Hematopoietic multipotent progenitor cell (in vitro differentiated cells): ENCODE measurements at regions not wholly inside any gene's neighbourhood (a gene's known extent, or its start where the extent isn't known, plus 50 kb on each side); places are given as distances from the start of the nearest gene placed in this dataset.

ENCODE experiments used
- DNase-seq, 3 donors: peaks; one replicate each; pipeline ENCODE4 v3.0.0-alpha.2; 2011 to 2015; ENCODE audit warnings: low read depth in 2 of 3, low spot score in 2 of 3

GRCh38 chr14:76599559-76600287 is 161.5 kb upstream of the VASH1 start:
- DNase-seq, result no peak

GRCh38 chr14:76603713-76604112 is 157.6 kb upstream of the VASH1 start:
- no peak for DNase-seq

GRCh38 chr14:76607510-76607909 is 153.8 kb upstream of the VASH1 start:
- no peak for DNase-seq

- no peak for DNase-seq
Measured at GRCh38 chr14:76612654-76613053, 148.6 kb upstream of the VASH1 start.

- DNase-seq, result no peak
Measured at GRCh38 chr14:76613616-76614015, 147.7 kb upstream of the VASH1 start.

GRCh38 chr14:76615331-76615730 is 145.9 kb upstream of the VASH1 start:
- no peak for DNase-seq

GRCh38 chr14:76617440-76617839 is 143.8 kb upstream of the VASH1 start:
- DNase-seq, result no peak

GRCh38 chr14:76636602-76637001 is 124.7 kb upstream of the VASH1 start:
- DNase-seq, result no peak

- DNase-seq, result no peak
Measured at GRCh38 chr14:76638841-76639240, 122.4 kb upstream of the VASH1 start.

- DNase-seq, result no peak
Measured at GRCh38 chr14:76639606-76640229, 121.5 kb upstream of the VASH1 start.

GRCh38 chr14:76640923-76641395 is 120.3 kb upstream of the VASH1 start:
- no peak for DNase-seq

GRCh38 chr14:76641541-76641940 is 119.7 kb upstream of the VASH1 start:
- no peak for DNase-seq

- no peak for DNase-seq
Measured at GRCh38 chr14:76643887-76644286, 117.4 kb upstream of the VASH1 start.

GRCh38 chr14:76644855-76645518 is 116.3 kb upstream of the VASH1 start:
- peak in 2 of 3 donors; percentile 24 to 52 for DNase-seq

- DNase-seq, result peak in 2 of 3 donors; percentile 28 to 62
Measured at GRCh38 chr14:76647697-76648298, 113.5 kb upstream of the VASH1 start.

GRCh38 chr14:76651410-76652055 is 109.7 kb upstream of the VASH1 start:
- DNase-seq, result no peak

- no peak for DNase-seq
Measured at GRCh38 chr14:76653875-76654572, 107.2 kb upstream of the VASH1 start.

GRCh38 chr14:76654573-76655108 is 106.6 kb upstream of the VASH1 start:
- DNase-seq, result no peak

- DNase-seq, result no peak
Measured at GRCh38 chr14:76655331-76655730, 105.9 kb upstream of the VASH1 start.

GRCh38 chr14:76656592-76656991 is 104.7 kb upstream of the VASH1 start:
- no peak for DNase-seq
